Osteoblast (primary cell): ENCODE measurements at regions not wholly inside any gene's neighbourhood (a gene's known extent, or its start where the extent isn't known, plus 50 kb on each side); places are given as distances from the start of the nearest gene placed in this dataset.

ENCODE experiments used
- DNase-seq: peaks from one replicate; pipeline ENCODE4 v3.0.0; 2011; ENCODE audit warnings: low spot score, mixed read lengths; ENCODE audit not compliant: insufficient read length; ENCODE audit errors: missing footprints
- H2AFZ ChIP-seq: 2 replicates; pipeline ENCODE4 v1.6.0; 2011; ENCODE audit warnings: mild to moderate bottlenecking, low read length
- H3K27ac ChIP-seq: 2 replicates; pipeline ENCODE4 v1.5.1; 2011; ENCODE audit warnings: mild to moderate bottlenecking, low read depth, low read length, moderate library complexity
- H3K27me3 ChIP-seq: 2 replicates; pipeline ENCODE4 v1.6.0; 2012; ENCODE audit warnings: mild to moderate bottlenecking, control low read depth, inconsistent platforms, low read length, moderate library complexity; ENCODE audit not compliant: insufficient read depth
- H3K36me3 ChIP-seq: 2 replicates; pipeline ENCODE4 v1.5.1; 2011; ENCODE audit warnings: mild to moderate bottlenecking, low read length, control low read depth, moderate library complexity; ENCODE audit not compliant: insufficient read depth
- H3K4me1 ChIP-seq: 2 replicates; pipeline ENCODE4 v1.5.1; 2011; ENCODE audit warnings: mild to moderate bottlenecking, low read length, control low read depth, moderate library complexity; ENCODE audit not compliant: insufficient read depth
- H3K4me2 ChIP-seq: 2 replicates; pipeline ENCODE4 v1.6.0; 2011; ENCODE audit warnings: mild to moderate bottlenecking, low read length; ENCODE audit not compliant: insufficient read depth
- H3K4me3 ChIP-seq: fragments of 200-600 bp; sonication (generic); 3 replicates; pipeline ENCODE4 v1.5.1; 2012; ENCODE audit warnings: mild to moderate bottlenecking, low read length, inconsistent platforms; ENCODE audit not compliant: insufficient read depth
- H3K79me2 ChIP-seq: 2 replicates; pipeline ENCODE4 v1.6.0; 2012; ENCODE audit warnings: mild to moderate bottlenecking, low read length, control low read depth, inconsistent platforms; ENCODE audit not compliant: insufficient read depth
- H3K9me3 ChIP-seq: 2 replicates; pipeline ENCODE4 v1.5.1; 2011; ENCODE audit warnings: low read depth, low read length, control low read depth
- H4K20me1 ChIP-seq: 2 replicates; pipeline ENCODE4 v1.6.0; 2012; ENCODE audit warnings: mild to moderate bottlenecking, low read length, control low read depth; ENCODE audit not compliant: insufficient read depth
- CTCF ChIP-seq: IDR thresholded peaks from 2 replicates; pipeline ENCODE4 v1.5.1; 2011; ENCODE audit warnings: mild to moderate bottlenecking, low read depth, low read length, moderate library complexity; ENCODE audit errors: extremely low read depth

DNA sequence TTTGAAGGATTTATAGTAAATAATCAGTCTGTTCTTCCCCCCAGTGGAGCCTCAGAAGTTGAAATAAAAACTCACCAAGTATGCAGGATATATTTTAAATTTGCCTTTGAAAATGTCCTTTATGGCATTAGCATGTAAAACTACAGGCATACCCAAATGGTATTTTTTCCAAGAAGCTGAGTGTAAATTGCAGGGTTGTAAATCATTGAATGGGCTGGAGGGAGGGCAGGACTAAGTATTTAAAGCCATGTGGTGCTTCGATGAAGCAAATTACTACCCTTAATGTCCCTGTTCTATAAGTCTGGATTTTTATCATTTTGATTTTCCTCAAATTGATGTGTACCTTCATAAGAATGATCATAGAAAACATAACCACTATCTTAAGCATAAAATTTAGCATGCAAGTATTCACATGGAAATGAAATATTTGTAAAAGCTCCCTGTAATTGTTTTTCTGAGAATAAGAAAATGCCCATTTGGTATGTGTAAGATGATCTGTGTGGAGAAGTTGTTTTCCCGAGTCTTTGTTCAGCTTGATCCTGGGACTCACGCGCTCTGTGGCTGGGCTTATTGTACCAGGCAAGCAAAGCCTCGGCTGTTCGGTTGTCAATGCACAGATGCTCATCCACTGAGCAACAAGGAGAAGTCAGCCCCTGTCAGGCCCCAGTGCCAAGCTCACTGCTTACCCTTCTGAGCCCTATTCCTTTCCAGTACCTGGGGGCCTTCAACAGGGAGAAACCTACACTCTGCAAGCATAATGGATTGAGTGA lies 66.7 kb downstream of the CD164 start:
- Histone ChIP-seq H3K27me3 (peaks cover 15% of the 10 kb centered on the region), H3K27ac (no peak overlapping the region), H2AFZ (no peak overlapping the region), H3K4me2 (no peak overlapping the region), H3K4me1 (no peaks in the 10 kb centered on the region), H4K20me1 (no peaks in the 10 kb centered on the region), H3K79me2 (no peaks in the 10 kb centered on the region), H3K36me3 (no peaks in the 10 kb centered on the region), H3K9me3 (no peaks in the 10 kb centered on the region), H3K4me3 (no peak overlapping the region)
- TF ChIP-seq CTCF, result no peak
- no peak for DNase-seq

DNA sequence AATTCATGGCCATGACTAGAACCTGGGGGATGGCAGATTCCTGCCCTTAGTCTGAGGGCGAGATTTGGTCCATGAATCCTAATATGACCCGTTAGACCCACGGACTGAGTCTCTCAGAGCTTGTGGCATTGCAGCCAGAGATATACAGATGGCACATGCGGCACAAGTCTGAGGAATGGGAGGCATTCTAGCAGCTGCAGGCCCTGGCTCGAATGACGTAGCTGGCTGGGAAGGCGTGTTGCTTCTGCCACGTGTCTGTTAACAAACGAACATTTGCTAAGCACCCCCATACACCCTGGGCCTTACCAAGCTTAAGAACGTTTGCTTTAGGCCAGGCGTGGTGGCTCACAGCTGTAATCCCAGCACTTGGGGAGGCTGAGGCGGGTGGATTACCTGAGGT lies 68.0 kb downstream of the CD164 start:
- Histone ChIP-seq H3K27me3 (peaks cover 12% of the 10 kb centered on the region), H3K79me2 (no peaks in the 10 kb centered on the region), H3K9me3 (no peaks in the 10 kb centered on the region), H3K27ac (no peak overlapping the region), H4K20me1 (no peaks in the 10 kb centered on the region), H3K4me2 (no peak overlapping the region), H2AFZ (no peak overlapping the region), H3K4me1 (no peaks in the 10 kb centered on the region), H3K36me3 (no peaks in the 10 kb centered on the region), H3K4me3 (no peak overlapping the region)
- DNase-seq, result no peak
- no peak for TF ChIP-seq CTCF

- no peak overlapping the region for H3K4me3 ChIP-seq
- no peaks in the 10 kb centered on the region for H3K9me3 ChIP-seq
- no peaks in the 10 kb centered on the region for H3K36me3 ChIP-seq
- no peak overlapping the region for H2AFZ ChIP-seq
- DNase-seq, result no peak
- H3K4me2 ChIP-seq, result no peak overlapping the region
- H3K27me3 ChIP-seq, result peaks cover 9% of the 10 kb centered on the region
- no peaks in the 10 kb centered on the region for H4K20me1 ChIP-seq
- H3K27ac ChIP-seq, result no peak overlapping the region
- H3K79me2 ChIP-seq, result no peaks in the 10 kb centered on the region
- H3K4me1 ChIP-seq, result peaks cover 2% of the 10 kb centered on the region
- TF ChIP-seq CTCF, result no peak
Measured at GRCh38 chr6:109313139-109313538, 69.1 kb downstream of the CD164 start.

DNA sequence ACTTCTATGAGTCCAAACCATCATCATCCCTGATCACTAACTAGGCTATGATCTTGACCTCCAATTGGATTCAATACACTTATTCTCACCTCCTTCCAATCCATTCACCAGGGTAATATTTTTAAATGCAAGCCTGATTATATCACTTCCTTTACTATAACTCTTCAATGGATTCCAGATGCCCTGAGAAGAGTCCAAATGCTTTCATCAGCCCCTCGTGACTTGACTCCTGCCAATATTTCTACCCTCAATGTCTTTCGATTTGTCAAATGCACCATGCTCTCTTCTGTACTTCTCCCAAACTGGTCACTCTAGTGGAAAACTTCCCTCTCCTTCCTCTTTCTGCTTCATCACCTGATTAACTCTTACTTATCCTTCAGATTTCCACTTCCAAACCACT lies 70.8 kb downstream of the CD164 start:
- TF ChIP-seq CTCF, result no peak
- Histone ChIP-seq H4K20me1 (no peaks in the 10 kb centered on the region), H3K27me3 (peaks cover 5% of the 10 kb centered on the region), H3K4me2 (no peak overlapping the region), H3K27ac (no peak overlapping the region), H3K4me3 (no peak overlapping the region), H3K4me1 (peaks cover 2% of the 10 kb centered on the region), H3K36me3 (no peaks in the 10 kb centered on the region), H3K79me2 (no peaks in the 10 kb centered on the region), H3K9me3 (no peaks in the 10 kb centered on the region), H2AFZ (no peak overlapping the region)
- DNase-seq, result no peak
